Ammon's horn (tissue), 1 donor: ENCODE measurements at regions not wholly inside any gene's neighbourhood (a gene's known extent, or its start where the extent isn't known, plus 50 kb on each side); places are given as distances from the start of the nearest gene placed in this dataset.
"Not testable (repeated sequence)": the region's sequence is repeated elsewhere in the genome, so short reads cannot be mapped to it uniquely, and the experiment has no call there.

Source experiments
- DNase-seq: peaks from one replicate; pipeline ENCODE4 v3.0.0-alpha.2; 2016; ENCODE audit warnings: low spot score

GRCh38 chr17:33695431-33695830, 402.3 kb upstream of the ASIC2 start:
- no peak for DNase-seq

DNA sequence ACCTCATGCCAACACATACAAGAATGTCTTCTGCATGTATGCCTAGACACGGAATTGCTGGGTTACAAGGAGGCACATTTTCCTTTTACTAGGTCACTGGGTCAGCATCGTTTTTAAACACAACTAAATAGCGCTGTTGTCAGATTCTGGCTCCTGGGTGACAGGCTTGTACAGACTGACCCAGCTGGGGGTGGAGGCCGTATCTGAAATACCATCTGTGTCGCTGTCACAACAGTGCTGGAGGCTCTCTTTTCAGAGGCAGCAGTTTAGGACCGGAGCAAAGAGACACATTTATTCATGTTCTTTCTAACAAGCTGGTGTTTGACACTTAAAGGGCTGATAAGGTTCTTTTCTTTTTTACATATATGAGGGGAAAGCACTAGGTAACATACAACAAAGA, 403.0 kb upstream of the ASIC2 start:
- DNase-seq = no peak

DNA sequence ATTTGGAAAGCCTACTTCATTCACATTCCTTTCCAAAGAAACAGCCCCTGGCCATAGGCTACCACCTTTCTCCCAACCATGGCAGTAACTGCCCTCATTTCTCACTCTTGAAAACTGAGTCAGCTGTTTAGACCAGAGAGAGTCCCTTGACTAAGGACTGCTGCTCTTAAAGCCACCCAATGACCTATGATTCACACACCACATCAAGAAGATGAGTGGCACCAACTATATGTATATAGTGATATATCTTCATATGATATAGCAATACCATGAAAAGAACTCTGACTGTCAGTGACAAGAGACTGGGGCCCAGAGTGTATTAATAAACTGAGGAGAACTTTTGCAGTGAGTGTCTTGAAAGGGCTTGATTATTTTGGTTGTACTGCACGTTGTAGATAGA, 404.5 kb upstream of the ASIC2 start:
- no peak for DNase-seq

DNA sequence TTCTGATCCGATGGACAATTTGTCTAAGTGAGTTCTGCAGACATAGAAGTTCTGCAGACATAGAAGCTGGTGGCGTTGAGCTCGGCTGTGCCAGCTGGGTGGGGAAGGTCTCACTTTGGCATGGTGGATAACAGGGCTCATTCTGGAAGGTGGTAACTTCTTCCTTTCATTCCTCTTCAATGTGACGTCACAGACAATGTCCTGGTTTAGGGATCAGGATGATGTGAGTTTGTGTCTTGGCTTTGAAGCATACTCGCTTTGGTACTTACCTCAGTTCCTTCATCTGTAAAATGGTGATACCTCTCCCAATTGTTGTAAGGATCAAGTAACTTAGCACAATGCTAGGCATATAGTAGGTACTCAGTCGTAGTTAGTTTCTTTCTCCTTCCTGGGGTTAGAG, 408.8 kb upstream of the ASIC2 start:
- no peak for DNase-seq

- no peak for DNase-seq
Measured at GRCh38 chr17:33704856-33705255, 411.8 kb upstream of the ASIC2 start.

DNA sequence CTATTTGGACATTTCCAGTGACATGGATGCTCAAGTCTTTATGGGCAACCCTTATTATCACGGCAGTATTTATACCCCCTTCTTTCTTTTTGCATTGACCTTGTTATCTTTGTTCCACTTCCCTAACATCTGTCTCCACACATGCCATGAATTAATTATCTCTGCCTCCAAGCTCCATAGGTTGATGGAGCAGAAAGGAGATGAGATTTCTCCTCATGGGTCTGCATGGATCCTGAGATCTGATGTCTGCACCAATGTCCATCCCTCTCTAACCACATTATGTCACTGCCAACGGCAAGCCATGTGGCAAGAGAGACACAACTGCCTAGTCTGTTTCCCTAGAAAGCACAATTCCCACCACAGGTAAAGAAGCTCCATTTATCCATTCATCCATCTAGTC, 416.8 kb upstream of the ASIC2 start:
- no peak for DNase-seq

DNA sequence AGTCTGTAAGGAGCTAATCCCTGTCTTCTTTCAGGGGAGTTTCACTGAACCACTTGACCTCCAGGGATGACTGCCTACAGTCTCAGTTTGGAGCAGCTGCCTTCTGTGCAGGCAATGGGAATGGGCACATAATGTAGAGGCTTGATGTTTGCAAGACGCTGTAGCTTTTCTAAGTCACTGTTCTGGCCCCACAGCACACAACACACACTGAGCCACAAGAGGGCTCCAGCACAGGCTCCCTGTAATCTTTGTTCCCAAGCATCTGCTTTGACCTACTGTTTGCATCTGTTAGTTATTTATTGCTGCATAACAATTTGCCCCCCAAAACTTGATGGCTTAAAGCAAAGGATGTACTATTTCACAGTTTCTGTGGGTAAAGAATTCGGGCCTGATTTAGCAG, 419.0 kb upstream of the ASIC2 start:
- no peak for DNase-seq

DNA sequence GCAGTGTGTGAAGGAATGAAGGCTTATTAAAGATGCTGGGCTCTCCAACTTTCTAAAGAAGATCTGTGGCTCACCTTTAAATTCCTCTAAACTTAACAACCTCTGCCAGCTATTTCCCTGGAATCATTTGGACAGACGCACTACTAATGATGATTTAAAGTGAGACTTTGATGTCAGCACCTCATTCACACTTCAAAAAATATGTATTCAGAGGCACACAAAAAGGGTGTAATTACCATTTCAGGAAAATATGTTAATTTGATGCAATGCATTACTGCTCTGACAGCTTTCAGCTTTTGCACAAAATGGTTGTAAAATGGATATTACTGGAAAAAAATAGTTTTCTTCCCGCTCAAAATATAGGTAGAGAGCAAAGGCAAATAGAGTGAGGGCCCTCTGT, 423.9 kb upstream of the ASIC2 start:
- DNase-seq = no peak

DNA sequence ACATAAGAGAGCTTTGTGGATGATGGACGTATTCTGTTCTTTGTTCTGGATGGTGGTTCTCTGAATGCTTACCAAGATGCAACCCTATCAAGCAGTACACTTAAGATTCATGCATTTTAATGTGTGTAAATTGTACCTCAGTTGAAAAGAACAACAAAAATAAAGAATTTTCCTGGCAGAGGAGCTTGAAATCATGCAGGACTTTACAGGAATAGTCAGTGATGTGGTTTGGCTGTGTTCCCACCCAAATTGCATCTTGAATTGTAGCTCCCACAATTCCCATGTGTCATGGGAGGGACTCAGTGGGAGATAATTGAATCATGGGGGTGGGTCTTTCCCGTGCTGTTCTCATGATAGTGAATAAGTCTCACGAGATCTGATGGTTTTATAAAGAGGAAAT, 430.6 kb upstream of the ASIC2 start:
- not testable (repeated sequence) for DNase-seq

DNA sequence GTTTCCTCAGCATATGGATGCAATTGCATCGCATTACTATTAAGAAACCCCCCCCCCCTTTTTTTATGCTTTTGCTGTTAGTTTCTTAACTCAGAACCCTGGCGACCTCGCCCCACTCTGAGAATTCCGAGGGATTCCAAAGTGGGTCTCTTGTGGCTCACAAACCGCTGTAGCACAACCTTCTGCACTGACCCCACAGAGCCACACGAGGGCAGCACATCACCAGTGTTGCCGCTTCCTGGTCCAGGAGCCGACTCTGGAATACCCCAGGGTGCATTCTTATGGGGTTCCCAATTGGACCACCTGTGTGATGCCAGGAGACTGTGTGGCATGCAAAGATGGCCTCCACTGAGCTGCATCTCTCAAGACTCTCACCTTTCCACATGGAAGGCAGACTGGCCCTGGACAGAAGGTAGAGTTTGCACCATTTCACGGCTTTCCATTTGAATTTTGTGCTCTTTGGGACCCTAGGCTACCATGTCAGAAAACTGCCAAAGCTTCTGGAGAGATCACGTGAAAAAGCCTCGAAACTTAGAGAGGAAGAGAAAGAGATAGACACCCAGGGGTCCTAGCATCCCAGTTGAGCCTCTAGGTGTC, 432.7 kb upstream of the ASIC2 start:
- peak; percentile 30 for DNase-seq

GRCh38 chr17:33730131-33730530, 437.0 kb upstream of the ASIC2 start:
- no peak for DNase-seq

GRCh38 chr17:33732116-33732515, 439.0 kb upstream of the ASIC2 start:
- no peak for DNase-seq

DNA sequence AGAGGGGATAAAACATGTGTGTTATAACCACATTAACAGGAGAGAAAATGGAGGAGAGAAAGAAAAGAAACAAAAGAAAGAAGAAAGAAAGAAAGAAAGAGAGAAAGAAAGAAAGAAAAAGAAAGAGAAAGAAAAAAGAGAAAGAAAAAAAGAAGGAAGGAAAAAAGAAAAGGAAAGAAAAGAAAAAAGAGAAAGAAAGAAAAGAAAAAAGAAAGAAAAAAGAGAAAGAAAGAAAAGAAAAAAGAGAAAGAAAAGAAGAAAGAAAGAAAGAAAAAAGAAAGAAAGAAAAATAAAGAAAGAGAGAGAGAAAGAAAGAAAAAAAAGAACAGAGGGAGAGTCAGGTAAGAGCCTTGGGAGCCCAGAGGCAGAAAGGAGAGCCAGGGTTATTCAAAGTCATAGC, 446.6 kb upstream of the ASIC2 start:
- DNase-seq = no peak

DNA sequence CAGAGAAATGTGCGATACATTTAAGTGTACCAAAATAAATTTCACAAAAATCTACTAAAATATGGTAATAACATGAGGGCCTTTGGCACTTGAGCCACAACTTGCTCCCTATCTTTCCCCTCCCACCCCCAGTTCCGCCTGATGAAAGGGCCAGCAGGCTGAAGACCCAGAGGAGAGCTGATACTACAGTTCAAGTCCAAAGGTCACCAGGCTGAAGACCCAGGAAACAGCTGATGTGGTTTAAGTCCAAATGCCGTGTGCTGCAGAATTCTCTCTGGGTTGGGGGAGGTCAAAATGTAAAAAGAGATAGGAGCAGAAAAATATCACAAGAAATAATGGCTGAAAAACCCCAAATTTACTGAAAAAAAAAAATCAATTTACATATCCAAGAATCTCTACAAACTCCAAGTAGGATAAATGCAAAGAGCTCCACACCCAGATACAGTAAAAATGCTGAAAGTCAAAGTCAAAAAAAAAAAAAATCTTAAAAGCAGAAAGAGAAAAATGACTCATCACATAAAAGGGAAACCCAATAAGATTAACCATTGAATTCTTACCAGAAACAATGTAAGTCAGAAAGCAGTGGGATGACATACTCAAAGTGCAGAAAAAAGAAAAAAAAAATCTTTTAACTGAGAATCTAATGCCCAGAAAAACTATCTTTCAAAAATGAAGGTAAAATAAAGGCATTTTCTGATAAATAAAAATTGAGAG, 452.1 kb upstream of the ASIC2 start:
- no peak for DNase-seq

DNA sequence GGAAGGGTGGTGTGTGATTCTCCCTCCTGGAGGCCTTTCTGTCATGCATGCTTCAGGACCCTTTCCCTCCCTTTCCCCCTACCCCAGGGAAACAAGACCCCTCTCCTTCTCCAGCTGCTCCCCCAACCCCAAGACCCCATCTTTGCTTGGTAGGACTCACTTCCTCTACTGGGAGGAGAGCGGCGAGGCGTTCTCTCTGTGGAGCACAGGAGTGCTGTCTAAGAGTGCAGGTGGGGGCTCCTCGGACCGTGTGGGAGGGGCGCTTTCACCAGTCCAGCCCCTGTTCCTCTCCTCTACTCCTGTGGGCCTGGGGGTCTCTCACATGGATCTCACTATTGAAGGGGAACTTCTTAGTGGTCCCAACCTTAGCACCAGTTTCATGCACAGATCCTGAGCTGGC, 456.1 kb upstream of the ASIC2 start:
- DNase-seq = no peak

GRCh38 chr17:33750943-33751701, 458.0 kb upstream of the ASIC2 start:
- DNase-seq = peak; percentile 79

DNA sequence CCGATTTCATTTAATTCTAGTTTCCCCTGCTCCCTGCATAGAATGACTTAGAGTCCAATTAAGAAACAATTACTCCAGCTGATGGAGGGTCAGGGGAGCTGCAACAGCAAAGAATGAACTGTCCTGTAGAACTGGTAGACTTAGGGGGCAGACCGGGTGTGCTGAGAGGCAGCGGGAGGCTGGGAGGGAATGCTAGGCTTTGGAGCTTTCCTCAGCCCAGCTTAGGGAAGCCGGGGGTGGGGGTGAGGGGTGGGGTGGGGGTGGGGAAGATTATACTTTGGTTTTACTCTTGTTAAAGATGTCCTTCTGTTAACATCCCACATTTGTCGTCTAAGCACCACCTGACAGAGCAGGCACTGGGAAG, 458.6 kb upstream of the ASIC2 start:
- DNase-seq = no peak

DNA sequence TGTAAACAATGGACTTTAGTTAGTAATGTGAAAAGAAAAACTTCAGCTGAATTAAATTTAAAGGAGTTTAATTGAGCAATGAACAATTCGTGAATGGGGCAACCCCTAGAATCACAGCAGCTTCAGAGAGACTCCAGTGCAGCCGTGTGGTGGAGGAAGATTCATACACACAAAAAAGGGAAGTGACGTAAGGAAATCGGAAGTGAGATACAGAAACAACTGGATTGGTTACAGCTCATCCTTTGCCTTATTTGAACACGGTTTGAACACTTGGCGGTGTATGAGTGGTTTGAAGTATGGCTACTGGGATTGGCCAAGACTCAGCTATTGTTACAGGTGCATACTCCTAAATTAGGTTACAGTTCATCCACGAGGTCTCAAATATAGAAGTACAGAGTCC, 460.4 kb upstream of the ASIC2 start:
- no peak for DNase-seq

DNA sequence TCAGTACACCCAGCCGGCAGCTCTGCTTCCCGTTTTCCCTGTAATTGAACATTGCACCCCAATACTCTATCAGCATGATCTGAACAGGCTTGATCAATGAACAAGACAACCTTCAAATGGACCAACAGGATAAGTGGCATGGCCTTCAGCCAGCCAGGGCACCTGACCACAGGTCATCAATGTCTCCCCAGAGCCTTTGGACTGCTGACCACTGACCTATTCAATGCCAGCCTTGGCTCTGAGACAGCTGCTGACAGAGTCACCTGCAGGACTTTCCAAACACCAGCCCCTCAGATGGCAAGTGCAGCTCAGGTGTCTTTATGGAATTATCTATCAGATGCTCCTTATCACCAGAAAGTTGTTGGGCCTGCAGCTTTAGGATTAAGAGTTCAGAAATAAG, 462.9 kb upstream of the ASIC2 start:
- DNase-seq = no peak

- no peak for DNase-seq
Measured at GRCh38 chr17:33765871-33766270, 472.8 kb upstream of the ASIC2 start.

GRCh38 chr17:33766721-33767120, 473.6 kb upstream of the ASIC2 start:
- no peak for DNase-seq

- DNase-seq = no peak
Measured at GRCh38 chr17:33769066-33769465, 476.0 kb upstream of the ASIC2 start.

DNA sequence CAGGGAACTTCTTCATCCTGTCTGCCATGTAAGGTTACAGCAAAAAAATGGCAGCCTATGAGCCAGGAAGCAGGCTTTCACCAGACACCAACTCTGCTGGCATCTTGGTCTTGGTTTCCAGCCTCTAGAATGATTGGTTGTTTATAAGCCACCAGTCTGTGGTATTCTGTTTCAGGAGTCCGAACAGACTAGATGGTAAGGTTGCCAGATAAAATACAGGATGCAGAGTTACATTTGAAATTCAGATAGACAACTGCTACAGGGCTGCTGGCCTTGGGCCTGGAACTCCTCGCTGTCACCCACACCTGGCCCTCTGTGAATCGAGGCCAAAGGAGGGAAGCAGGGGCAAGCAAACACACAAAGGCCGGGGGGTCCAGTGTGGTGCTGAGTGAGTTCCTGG, 478.8 kb upstream of the CCL2 start:
- no peak for DNase-seq

DNA sequence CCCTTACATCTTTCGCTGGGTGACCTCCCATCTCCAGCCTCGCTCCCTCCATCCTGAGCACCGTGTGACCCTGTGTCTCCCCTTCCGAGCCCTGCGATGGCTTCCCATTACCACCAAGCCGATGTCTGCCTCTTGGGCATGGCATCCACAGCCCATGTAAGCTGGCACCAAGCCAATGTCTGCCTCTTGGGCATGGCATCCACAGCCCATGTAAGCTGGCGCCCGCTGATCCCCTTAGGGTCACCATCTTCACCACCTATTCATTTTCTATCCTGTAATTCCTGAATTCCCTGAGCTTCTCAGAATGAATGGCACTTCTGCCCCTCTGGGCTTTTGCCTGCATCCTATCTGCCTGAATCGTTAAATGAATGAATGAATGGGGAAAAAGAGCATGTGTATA, 478.2 kb upstream of the CCL2 start:
- DNase-seq = no peak
